ENCODE measurements at regions not wholly inside any gene's neighbourhood (a gene's known extent, or its start where the extent isn't known, plus 50 kb on each side); places are given as distances from the start of the nearest gene placed in this dataset.

- TF ChIP-seq, protein P1, sequence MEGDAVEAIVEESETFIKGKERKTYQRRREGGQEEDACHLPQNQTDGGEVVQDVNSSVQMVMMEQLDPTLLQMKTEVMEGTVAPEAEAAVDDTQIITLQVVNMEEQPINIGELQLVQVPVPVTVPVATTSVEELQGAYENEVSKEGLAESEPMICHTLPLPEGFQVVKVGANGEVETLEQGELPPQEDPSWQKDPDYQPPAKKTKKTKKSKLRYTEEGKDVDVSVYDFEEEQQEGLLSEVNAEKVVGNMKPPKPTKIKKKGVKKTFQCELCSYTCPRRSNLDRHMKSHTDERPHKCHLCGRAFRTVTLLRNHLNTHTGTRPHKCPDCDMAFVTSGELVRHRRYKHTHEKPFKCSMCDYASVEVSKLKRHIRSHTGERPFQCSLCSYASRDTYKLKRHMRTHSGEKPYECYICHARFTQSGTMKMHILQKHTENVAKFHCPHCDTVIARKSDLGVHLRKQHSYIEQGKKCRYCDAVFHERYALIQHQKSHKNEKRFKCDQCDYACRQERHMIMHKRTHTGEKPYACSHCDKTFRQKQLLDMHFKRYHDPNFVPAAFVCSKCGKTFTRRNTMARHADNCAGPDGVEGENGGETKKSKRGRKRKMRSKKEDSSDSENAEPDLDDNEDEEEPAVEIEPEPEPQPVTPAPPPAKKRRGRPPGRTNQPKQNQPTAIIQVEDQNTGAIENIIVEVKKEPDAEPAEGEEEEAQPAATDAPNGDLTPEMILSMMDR (conservative IDR thresholded peaks at IDR 0.05 in 1 of 2, IDR thresholded peaks at IDR 0.05 in 1 of 2; ENCODE audit: low read depth in 1 of 2, low read length in 2 of 2), result no peak
- no peak for TF ChIP-seq EZH2 (IDR thresholded peaks at IDR 0.05; ENCODE audit: low read length, missing control alignments)
Measured at GRCh38 chr1:191943684-191944083, 214.6 kb upstream of the RGS18 start.

All from fibroblast of lung (primary cell).